GM13977 (cell line): ENCODE measurements at regions not wholly inside any gene's neighbourhood (a gene's known extent, or its start where the extent isn't known, plus 50 kb on each side); places are given as distances from the start of the nearest gene placed in this dataset.

Source experiments
- DNase-seq: peaks from one replicate; pipeline ENCODE4 v3.0.0; 2012; ENCODE audit warnings: low spot score
- CTCF ChIP-seq: IDR thresholded peaks from 2 replicates; pipeline ENCODE4 v1.5.1; 2012; ENCODE audit warnings: mild to moderate bottlenecking, control low read depth; ENCODE audit not compliant: insufficient read depth; ENCODE audit errors: extremely low read depth, missing control alignments
- in situ Hi-C: fragments of 300-500 bp; cut with MboI; formaldehyde crosslinking; loops from one replicate; pipeline ENCODE4 v1.12.0; 2022; ENCODE audit warnings: low sequenced_read_pairs, low pct_unique_long_range_greater_than_20kb, mixed read lengths, inconsistent platforms; ENCODE audit not compliant: unreplicated experiment

- DNase-seq, result no peak
- in situ Hi-C loops, result no loop called here
- TF ChIP-seq CTCF, result no peak
These were observed 669.0 kb upstream of the CDH7 start for GRCh38 chr18:65081786-65082185.

GRCh38 chr18:65073060-65073550, 677.7 kb upstream of the CDH7 start:
- in situ Hi-C loops, result no loop called here
- no peak for DNase-seq
- no peak for TF ChIP-seq CTCF

GRCh38 chr18:65057439-65058083, 693.3 kb upstream of the CDH7 start:
- TF ChIP-seq CTCF, result no peak
- in situ Hi-C loops, result no loop called here

GRCh38 chr18:65056575-65056974, 694.2 kb upstream of the CDH7 start:
- TF ChIP-seq CTCF, result no peak
- no peak for DNase-seq
- in situ Hi-C loops, result no loop called here

More at GRCh38 chr18:65057439-65058083, 693.3 kb upstream of the CDH7 start:
- DNase-seq, result no peak

GRCh38 chr18:65049586-65049985, 701.2 kb upstream of the CDH7 start:
- TF ChIP-seq CTCF, result no peak

GRCh38 chr18:65039578-65039977, 711.2 kb upstream of the CDH7 start:
- TF ChIP-seq CTCF, result no peak
- in situ Hi-C loops, result no loop called here
- DNase-seq, result no peak

More at GRCh38 chr18:65049586-65049985, 701.2 kb upstream of the CDH7 start:
- in situ Hi-C loops, result no loop called here
- no peak for DNase-seq
